Stimulated activated CD4-positive, alpha-beta T cell treated with anti-CD3 and anti-CD28 coated beads, Interleukin-1b, Interleukin-23, amount 100 ng/mL, for 48 hours (primary cell): ENCODE measurements at regions not wholly inside any gene's neighbourhood (a gene's known extent, or its start where the extent isn't known, plus 50 kb on each side); places are given as distances from the start of the nearest gene placed in this dataset.

Source experiments
- DNase-seq: peaks from one replicate; pipeline ENCODE4 v3.0.0-alpha.2; 2020

DNA sequence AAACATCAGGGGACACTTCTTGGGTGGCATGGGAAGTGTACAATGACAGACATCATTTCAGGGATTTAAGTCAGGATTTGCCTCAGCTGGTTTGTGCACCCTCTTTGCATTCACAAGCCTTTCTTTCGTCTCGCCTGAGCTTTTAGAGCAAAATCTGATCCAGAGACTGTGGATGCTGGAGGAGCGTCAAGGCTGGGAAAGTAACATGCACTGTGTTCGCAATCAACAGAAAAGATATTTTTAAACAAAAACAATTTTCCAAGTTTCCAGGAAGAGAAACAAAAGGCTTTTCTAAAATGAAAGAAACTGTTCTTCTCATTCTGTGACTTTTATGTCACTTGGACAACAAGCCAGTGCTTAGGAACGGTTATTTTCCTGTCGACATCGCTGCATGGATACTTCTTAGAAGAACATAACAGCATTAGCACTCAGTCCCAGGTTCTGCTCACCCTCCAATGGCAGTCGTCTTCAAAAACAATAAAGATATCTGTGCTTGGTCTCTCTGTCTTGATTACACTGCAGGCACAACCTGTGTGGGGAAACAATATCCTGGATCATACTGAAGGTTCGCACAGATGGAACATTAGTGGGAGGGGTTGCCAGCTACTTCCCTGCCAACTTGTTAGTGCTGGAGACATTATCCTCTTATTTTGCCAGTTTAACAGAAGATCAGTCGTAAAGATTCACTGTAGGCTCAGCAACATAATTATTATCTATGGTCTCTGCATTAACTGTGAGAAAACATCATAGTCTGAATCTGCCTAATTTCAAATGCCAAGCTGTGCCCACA, 403.3 kb upstream of the ATP2B1 start:
- no peak for DNase-seq

DNA sequence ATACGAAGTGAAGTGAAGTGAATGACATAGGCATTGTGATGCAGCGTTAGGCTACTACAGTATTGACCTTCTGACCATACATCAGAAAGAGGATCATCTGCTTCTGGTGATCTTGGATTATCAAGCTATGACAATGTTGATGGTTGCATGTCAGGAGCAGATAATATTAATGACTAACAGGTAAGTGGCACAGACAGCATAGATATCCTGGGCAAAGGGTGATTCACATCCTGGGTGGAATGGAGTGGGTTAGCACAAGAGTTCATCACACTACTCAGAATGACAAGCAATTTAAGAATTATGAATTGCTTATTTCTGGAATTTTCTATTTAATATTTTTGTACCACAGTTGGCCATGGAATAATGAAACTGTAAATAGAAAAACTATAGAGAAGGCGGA, 397.9 kb upstream of the ATP2B1 start:
- no peak for DNase-seq

DNA sequence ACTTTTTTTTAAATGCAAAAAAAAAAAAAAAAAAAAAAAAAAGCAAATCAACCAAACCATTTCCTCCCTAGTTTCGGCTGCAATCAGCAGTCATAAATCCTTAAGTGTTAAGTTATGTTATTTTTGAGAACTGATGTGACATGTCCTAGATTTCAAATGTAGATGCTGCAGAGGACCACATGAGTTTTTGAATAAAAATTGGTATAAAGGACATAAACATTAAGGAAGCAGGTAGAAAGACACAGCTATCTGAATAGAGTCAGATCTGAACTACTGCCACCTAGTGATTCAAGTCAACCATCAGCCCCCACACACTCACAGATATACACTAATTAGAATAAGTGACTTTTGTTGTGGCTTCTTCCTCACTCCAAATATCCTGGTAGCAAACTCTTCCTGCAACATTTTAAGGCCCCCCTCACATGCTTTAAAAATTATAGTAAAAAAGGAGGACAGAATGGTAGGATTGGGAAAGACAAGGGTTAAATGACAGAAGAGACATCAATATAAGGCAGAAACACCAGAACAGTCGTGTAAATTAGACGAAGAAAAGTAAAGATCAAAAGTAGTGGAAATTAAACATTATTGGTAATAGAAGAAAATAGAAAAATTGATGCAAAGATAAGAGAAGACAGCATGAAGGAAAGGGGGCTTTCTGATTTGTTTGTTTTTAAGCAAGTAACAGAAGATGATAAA, 394.5 kb upstream of the ATP2B1 start:
- peak; percentile 2 for DNase-seq

- no peak for DNase-seq
Measured at GRCh38 chr12:90100579-90100978, 391.9 kb upstream of the ATP2B1 start.

DNA sequence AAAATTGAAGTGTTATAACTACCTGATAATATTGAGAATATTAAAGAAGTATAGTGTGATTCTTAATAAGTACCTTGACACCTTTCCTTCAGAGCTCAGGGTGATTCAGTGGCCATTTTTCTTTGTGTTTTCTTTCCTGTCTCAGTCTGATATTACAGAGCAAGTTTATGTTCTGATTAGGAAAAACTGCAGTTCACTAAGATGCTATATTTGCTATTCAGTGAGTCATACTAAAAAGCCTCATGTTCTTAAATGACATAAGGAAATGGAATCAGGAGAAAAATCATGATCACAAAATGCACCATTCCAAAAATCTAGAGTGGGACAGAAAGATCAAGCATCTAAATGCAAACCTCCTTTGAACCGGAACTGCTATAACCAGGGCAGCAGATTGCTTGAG, 390.6 kb upstream of the ATP2B1 start:
- DNase-seq, result no peak

DNA sequence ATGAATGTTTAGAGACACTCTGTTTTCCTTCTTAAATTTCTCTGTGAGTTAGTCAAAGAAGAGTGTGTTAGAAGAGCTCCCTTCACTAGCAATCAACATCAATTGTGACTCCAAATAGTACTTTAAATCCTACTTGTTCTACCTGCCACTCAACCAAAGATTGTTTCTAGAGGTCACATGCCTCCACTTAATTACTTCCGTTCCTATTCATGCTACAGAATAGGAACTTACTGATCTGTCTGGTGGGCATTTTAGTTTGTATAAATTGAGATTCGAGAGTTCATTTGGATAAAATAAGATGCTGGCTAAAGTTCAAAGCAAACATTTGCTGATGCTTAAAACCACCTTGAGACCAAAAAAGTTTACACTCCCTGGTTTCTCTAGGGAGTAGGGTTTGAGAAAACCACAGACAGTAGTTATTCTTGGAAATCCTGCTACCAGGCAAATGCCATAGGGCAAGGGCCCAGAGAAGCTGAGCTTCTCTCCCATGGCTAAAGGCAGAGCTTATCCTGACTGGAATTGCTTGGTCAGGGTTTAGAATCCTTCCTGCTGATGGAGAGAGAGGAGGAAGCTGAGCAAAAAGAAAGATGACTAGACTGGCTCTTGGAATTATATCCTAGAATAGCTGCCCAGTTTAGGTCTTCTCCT, 389.6 kb upstream of the ATP2B1 start:
- DNase-seq, result no peak

- no peak for DNase-seq
Measured at GRCh38 chr12:90091809-90092208, 383.2 kb upstream of the ATP2B1 start.

GRCh38 chr12:90090929-90091651, 382.5 kb upstream of the ATP2B1 start:
- DNase-seq, result peak; percentile 19

DNA sequence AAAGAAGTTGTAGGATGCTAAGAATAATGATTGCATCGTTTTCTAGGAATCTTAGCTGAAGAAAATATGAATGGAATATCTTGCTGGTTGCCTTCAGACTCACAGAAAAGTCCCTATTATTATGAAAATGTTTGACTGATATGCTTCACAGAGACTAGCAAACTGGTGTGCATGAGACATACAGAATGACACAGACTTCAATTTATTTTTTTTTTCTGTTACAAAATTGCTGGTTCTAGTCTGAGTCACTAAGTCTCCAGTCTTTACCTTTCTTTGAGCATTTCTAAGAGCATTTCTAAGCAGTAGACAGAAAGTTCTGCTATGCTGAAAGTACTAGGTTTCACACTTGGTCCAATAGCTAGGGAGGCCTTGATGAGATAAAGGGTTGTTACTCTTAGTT, 377.6 kb upstream of the ATP2B1 start:
- no peak for DNase-seq

- no peak for DNase-seq
Measured at GRCh38 chr12:90085494-90086274, 377.0 kb upstream of the ATP2B1 start.

DNA sequence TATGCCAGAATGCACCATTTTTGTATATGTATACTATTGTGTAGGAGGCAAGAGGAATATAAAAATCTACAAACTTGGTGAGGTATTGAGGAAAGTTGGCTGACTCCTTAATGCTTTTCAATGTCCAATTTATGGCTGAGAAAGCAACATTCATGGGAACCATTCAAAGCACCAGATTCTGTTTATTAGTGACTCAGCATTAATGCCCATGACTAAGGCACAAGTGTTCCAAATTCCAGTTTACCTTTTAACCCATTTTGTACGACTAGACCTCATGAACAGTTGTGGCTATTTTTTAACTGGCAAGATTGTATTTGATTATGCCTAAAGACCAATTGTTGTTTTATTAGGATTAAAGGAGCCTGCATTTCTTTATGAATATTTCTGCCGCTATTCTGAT, 375.4 kb upstream of the ATP2B1 start:
- DNase-seq, result no peak

- DNase-seq, result no peak
Measured at GRCh38 chr12:90080616-90081015, 372.0 kb upstream of the ATP2B1 start.

DNA sequence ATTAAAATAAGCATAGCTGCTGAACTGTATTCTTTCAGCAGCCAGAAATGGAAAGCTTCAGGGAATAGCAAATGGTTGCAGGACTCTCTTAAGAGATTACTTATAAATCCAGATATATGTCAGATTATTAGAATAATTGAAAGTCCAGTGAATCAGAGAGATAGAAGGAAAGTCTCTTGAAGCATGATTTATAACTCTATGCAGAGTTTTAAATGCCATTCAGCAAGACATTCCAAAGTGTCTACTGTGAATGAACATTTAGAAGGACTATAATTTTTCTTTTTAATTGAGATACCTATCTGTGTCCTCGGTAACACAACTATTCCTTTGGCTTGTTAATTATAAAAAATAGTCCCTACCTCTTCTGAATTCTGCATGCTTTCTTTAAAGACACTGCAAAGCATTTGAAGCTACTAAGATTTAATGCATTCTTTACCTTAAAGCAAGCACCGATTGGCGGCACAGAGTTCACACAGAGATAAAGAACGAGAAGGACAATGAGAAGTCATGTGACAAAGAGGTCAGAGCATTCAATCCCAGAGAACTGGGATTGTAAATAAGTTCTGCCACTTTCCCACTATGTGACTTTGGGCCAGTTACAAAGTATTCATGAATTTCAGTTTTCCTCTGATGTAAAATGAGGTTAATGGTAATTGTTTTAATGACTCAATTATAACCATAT, 371.0 kb upstream of the ATP2B1 start:
- DNase-seq, result no peak

DNA sequence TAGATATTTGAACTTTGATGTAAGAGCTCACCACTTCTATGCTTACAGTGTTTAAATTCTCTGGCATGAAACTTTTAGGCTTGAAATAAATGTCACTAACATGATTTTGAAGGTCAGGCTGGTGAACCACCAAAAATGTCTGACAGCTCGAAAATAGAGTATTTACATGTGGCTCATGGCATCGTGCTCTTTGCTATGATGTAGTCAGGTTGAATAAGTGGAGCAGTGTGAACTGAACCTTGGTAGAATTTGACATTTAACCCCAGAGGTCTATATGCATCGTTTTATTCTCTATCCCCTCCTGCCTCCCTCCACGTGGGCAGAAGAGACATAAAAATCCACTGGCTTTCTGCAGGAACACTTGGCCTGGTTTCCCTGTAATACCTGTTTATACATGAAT, 369.7 kb upstream of the ATP2B1 start:
- DNase-seq, result no peak

- no peak for DNase-seq
Measured at GRCh38 chr12:90077756-90078155, 369.1 kb upstream of the ATP2B1 start.

- no peak for DNase-seq
Measured at GRCh38 chr12:90076851-90077319, 368.2 kb upstream of the ATP2B1 start.

DNA sequence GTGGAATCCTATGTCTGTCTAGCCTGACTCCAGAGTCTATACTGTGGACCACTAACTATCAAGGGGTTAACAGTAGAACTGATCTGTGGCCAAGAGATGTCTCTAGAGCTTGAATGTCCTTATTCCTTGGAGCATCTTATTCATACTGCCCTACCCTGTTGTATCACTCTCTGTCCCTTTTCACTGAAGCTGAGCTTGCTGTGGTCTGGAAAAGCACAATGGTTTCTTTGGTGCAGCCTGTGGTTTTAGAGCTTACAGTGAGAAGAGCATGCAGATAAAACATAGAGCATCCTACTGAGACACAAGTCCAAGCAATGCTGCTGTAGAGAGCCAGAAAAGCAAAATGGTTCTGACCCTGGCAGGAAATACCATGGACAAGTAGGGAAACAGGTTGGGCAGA, 367.0 kb upstream of the ATP2B1 start:
- DNase-seq, result no peak

GRCh38 chr12:90074086-90074485, 365.4 kb upstream of the ATP2B1 start:
- DNase-seq, result no peak

GRCh38 chr12:90071996-90072395, 363.4 kb upstream of the ATP2B1 start:
- DNase-seq, result no peak

GRCh38 chr12:90069711-90070110, 361.1 kb upstream of the ATP2B1 start:
- DNase-seq, result no peak

GRCh38 chr12:90067791-90068190, 359.2 kb upstream of the ATP2B1 start:
- DNase-seq, result no peak
